Pancreas (tissue), 10 donors: ENCODE measurements at regions not wholly inside any gene's neighbourhood (a gene's known extent, or its start where the extent isn't known, plus 50 kb on each side); places are given as distances from the start of the nearest gene placed in this dataset.
A peak's percentile ranks its signal among the peaks of the same experiment; 100 is the strongest.

ENCODE experiments used
- ATAC-seq, 4 donors: fragments of 200-7000 bp; cut with Tn5 transposase; one replicate each; pipeline versions ENCODE4 v1.8.0 to v1.9.1; 2020; ENCODE audit warnings: mild to moderate bottlenecking in 4 of 4, moderate library complexity in 4 of 4
- DNase-seq, 6 donors: peaks; one replicate each; pipeline ENCODE4 v3.0.0-alpha.2; 2020
- FAIRE-seq: peaks from 2 replicates; lab custom pipeline; 2012; peaks lifted over from hg19 to GRCh38; lab: Jason Lieb, UNC
- H3K27ac ChIP-seq, 4 donors: fragments of 200-600 bp; sonication (generic); 1 replicate in 3 of 4; 2 replicates in 1 of 4; pipeline versions ENCODE4 v1.5.0 to v1.8.0; 2020
- H3K27me3 ChIP-seq, 4 donors: fragments of 200-600 bp; one replicate each; pipeline ENCODE4 v1.8.0; 2021
- H3K36me3 ChIP-seq, 3 donors: fragments of 200-600 bp; sonication (generic) in 1 of 3; one replicate each; pipeline versions ENCODE4 v1.5.0 to v1.8.0; 2020 to 2021
- H3K4me1 ChIP-seq, 3 donors: fragments of 200-600 bp; one replicate each; pipeline ENCODE4 v1.8.0; 2021
- H3K4me3 ChIP-seq, 4 donors: fragments of 200-600 bp; sonication (generic) in 2 of 4; one replicate each; pipeline versions ENCODE4 v1.5.0 to v1.8.0; 2020 to 2021
- H3K9me3 ChIP-seq, 4 donors: fragments of 200-600 bp; one replicate each; pipeline ENCODE4 v1.8.0; 2021
- WGBS, 2 donors: extraction: QIAGEN DNeasy Blood & Tissue Kit; methylation state at CpG; one replicate each; pipeline ENCODE4 v1.1.7; 2013; 5-methylcytosine and 5-hydroxymethylcytosine counted together
- intact Hi-C, 3 donors: fragments of 100-400 bp; cut with DNase I; formaldehyde crosslinking; loops; one replicate each; pipeline versions ENCODE4 v1.11.1 to v1.14.2; 2022
- TF ChIP-seq, protein P1 (sequence below), 4 donors: fragments of 200-600 bp; sonication (generic) in 3 of 4; IDR thresholded peaks; one replicate each; pipeline versions ENCODE4 v1.5.0 to v1.8.0; 2021; ENCODE audit warnings: antibody characterized with exemption in 4 of 4
- donor health status: healthy with polysubstance abuse.
- donor health status: DM: no; HTN: no; CAD: no; lungs with moderate emphysema.
- donor health status: DM: no; HTN: no; CAD: no.
- donor health status: control.
- donor health status: control.
- donor health status: Bipolar disorder and iron deficiency.
- donor health status: DM: yes; HTN: yes; CAD: no.
- donor health status: DM: no; HTN: no; CAD: no.
- donor health status: DM: no; HTN: no; CAD: no.
- donor health status: DM: yes; HTN: yes; CAD: no.

DNA sequence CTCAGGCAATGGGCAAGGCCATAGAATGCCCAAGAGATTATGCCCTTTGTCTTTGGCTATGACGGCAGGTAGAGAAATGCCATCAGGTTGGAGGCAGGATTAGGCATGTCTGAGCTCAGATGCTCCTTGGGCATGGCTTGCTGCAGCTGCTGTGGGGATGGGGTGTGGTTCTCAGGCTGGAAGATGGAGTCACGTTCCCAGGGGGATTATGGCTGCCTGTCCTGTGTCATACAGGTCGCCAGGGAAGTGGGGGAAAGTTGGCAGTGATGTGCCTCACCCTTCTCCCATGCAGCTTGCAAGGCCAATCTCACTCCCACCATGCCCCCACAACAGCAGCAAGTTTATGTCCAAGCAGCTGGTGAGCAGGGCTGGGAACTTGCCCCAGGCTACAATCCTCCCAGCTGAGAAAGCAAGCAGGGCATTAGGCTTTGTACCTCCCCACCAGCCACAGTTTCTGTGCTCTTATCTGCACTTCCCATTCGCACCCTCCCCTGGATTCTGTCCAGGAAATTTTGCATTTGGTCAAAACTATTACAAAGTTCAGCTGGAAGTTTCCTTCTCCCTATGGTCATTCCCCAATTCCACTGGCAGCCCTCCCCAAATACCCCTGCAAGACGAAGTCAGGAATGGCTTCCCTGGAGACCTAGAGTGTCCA is 1788.0 kb upstream of the NUDT12 start:
- no peaks in the 10 kb centered on the region for H3K9me3 ChIP-seq
- 52 to 58% methylated on average over 5 of the region's 5 CpGs for WGBS, 2 donors
- H3K4me1 ChIP-seq = no peaks in the 10 kb centered on the region
- intact Hi-C loops = no loop called here
- no peaks in the 10 kb centered on the region for H3K27me3 ChIP-seq
- TF ChIP-seq, protein P1, sequence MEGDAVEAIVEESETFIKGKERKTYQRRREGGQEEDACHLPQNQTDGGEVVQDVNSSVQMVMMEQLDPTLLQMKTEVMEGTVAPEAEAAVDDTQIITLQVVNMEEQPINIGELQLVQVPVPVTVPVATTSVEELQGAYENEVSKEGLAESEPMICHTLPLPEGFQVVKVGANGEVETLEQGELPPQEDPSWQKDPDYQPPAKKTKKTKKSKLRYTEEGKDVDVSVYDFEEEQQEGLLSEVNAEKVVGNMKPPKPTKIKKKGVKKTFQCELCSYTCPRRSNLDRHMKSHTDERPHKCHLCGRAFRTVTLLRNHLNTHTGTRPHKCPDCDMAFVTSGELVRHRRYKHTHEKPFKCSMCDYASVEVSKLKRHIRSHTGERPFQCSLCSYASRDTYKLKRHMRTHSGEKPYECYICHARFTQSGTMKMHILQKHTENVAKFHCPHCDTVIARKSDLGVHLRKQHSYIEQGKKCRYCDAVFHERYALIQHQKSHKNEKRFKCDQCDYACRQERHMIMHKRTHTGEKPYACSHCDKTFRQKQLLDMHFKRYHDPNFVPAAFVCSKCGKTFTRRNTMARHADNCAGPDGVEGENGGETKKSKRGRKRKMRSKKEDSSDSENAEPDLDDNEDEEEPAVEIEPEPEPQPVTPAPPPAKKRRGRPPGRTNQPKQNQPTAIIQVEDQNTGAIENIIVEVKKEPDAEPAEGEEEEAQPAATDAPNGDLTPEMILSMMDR (IDR thresholded peaks at IDR 0.05) = no peak
- H3K36me3 ChIP-seq = no peaks in the 10 kb centered on the region
- peak in 2 of 6 donors; percentile 14 to 30 for DNase-seq
- H3K27ac ChIP-seq = no peak overlapping the region
- no peak for ATAC-seq
- FAIRE-seq = no peak
- no peak overlapping the region for H3K4me3 ChIP-seq

DNA sequence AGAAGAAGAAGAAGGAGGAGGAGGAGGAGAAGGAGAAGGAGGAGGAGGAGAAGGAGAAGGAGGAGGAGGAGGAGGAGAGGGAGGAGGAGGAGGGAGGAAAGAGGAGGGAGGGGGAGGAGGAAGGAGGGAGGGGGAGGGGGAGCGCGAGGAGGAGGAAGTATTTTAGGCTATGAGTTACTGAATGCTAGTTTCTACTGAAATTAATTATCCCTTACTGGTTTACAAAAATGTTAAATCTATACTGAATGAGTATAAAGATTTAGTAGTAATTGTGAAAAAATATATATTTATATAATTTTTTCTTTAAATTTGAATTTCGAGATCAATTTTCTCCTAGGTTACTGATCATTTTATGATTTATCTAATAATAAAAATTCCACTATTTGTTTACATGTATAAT is 1769.0 kb upstream of the NUDT12 start:
- Histone ChIP-seq H3K4me3 (no peak overlapping the region), H3K9me3 (no peaks in the 10 kb centered on the region), H3K27ac (no peak overlapping the region), H3K27me3 (no peaks in the 10 kb centered on the region), H3K36me3 (no peaks in the 10 kb centered on the region), H3K4me1 (no peaks in the 10 kb centered on the region)
- intact Hi-C loops = no loop called here
- FAIRE-seq = no peak
- no peak for DNase-seq
- WGBS, 2 donors = 68 to 69% methylated on average over 3 of the region's 3 CpGs
- no peak for ATAC-seq
- TF ChIP-seq, protein P1 (IDR thresholded peaks at IDR 0.05) = no peak

DNA sequence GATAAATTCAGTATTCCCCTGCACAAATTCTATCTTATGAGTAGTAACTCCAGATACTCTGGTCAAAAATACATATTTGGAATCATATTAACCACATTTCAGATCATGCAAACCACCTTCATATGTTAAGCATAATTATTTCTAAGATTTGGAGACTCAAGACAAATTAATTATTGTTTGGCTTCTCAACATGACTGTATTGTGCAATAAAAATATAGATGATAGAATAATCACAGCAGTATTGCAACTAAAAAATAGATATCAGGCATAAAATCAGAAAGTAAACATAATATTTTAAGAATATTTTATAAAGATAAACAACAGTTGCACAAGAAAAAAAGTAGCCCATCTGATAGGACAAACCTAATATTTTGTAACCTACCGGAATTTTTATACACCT is 1767.6 kb upstream of the NUDT12 start:
- no peak for DNase-seq
- Histone ChIP-seq H3K27me3 (no peaks in the 10 kb centered on the region), H3K4me1 (no peaks in the 10 kb centered on the region), H3K9me3 (no peaks in the 10 kb centered on the region), H3K27ac (no peak overlapping the region), H3K36me3 (no peaks in the 10 kb centered on the region), H3K4me3 (no peak overlapping the region)
- intact Hi-C loops = no loop called here
- no peak for ATAC-seq
- no peak for FAIRE-seq
- 62 to 77% methylated on average over 1 of the region's 1 CpG for WGBS, 2 donors
- TF ChIP-seq, protein P1 (IDR thresholded peaks at IDR 0.05) = no peak

DNA sequence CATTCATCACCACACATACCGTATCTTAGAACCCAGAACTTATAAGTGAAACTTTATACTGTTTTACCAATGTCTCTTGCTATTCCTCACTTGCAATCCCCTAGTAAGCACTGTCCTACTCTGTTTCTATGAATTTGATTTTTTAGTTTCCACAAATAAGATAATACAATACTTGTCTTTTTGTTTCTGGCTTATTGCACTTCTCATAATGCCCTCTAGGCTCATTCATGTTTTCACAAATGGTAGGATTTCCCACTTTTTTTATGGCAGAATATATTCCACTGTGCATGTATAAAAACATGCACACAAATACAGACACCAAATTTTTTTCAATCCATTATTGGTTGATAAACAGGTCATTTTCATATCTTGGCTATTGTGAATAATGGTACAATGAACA is 1742.3 kb upstream of the NUDT12 start:
- TF ChIP-seq, protein P1 (IDR thresholded peaks at IDR 0.05) = no peak
- H3K9me3 ChIP-seq = no peaks in the 10 kb centered on the region
- intact Hi-C loops = no loop called here
- H3K4me3 ChIP-seq = no peak overlapping the region
- H3K27ac ChIP-seq = no peak overlapping the region
- H3K27me3 ChIP-seq = no peaks in the 10 kb centered on the region
- ATAC-seq = no peak
- WGBS, 2 donors = 88 to 100% methylated on average over 1 of the region's 1 CpG
- FAIRE-seq = no peak
- DNase-seq = no peak
- no peaks in the 10 kb centered on the region for H3K36me3 ChIP-seq
- no peaks in the 10 kb centered on the region for H3K4me1 ChIP-seq

DNA sequence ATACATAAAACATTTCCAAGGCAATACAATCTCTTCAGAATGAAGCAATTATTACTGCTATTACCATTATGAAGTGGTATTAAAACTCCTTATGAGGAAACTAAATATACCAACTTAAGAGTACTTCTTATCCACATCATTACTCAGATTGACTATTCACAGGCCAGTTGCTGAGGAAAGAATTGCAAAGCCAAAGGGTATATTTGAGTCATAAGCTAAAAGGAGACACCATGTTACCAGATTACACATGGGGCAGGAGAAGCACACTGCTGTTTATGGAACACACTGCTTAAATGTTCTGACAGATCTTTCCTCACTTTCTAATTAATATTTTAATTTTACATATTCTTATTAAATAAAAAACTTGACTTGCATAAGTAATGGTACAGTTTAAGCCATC is 1726.4 kb upstream of the NUDT12 start:
- FAIRE-seq = no peak
- no peak for ATAC-seq
- TF ChIP-seq, protein P1 (IDR thresholded peaks at IDR 0.05) = no peak
- no peak for DNase-seq
- Histone ChIP-seq H3K27me3 (no peaks in the 10 kb centered on the region), H3K4me1 (no peaks in the 10 kb centered on the region), H3K9me3 (no peaks in the 10 kb centered on the region), H3K4me3 (no peak overlapping the region), H3K36me3 (no peaks in the 10 kb centered on the region), H3K27ac (no peak overlapping the region)
- intact Hi-C loops = no loop called here
